Neural cell (in vitro differentiated cells): ENCODE measurements at regions not wholly inside any gene's neighbourhood (a gene's known extent, or its start where the extent isn't known, plus 50 kb on each side); places are given as distances from the start of the nearest gene placed in this dataset.
A peak's percentile ranks its signal among the peaks of the same experiment; 100 is the strongest.

ENCODE experiments used
- H2AFZ ChIP-seq: fragments of 200-600, 300-800 bp; sonication (generic), shearing (Covaris generic); 2 replicates; pipeline ENCODE4 v1.6.0; 2014; ENCODE audit warnings: low read depth, mild to moderate bottlenecking, antibody characterized with exemption, low read length, moderate library complexity
- H3F3A ChIP-seq: fragments of 200-600 bp; shearing (Covaris generic); 2 replicates; pipeline ENCODE4 v1.6.1; 2016; ENCODE audit warnings: mild to moderate bottlenecking, moderate library complexity, mixed read lengths, antibody characterized with exemption, low read length; ENCODE audit not compliant: insufficient read depth, poor library complexity, severe bottlenecking
- H3K27ac ChIP-seq: fragments of 200-600, 300-800 bp; sonication (generic), shearing (Covaris generic); 2 replicates; pipeline ENCODE4 v1.5.1; 2014; ENCODE audit warnings: mild to moderate bottlenecking, low read length, moderate library complexity
- H3K27me3 ChIP-seq: fragments of 300-800, 200-600 bp; sonication (generic), shearing (Covaris generic); 2 replicates; pipeline ENCODE4 v1.6.0; 2014; ENCODE audit warnings: mild to moderate bottlenecking, low read depth, low read length, moderate library complexity; ENCODE audit not compliant: insufficient read depth
- H3K36me3 ChIP-seq: fragments of 300-800, 200-600 bp; sonication (generic), shearing (Covaris generic); 2 replicates; pipeline ENCODE4 v1.5.1; 2014; ENCODE audit warnings: mild to moderate bottlenecking, antibody characterized with exemption, low read length, moderate library complexity; ENCODE audit not compliant: insufficient read depth
- H3K4me2 ChIP-seq: fragments of 300-800, 200-600 bp; sonication (generic), shearing (Covaris generic); 2 replicates; pipeline ENCODE4 v1.6.0; 2014; ENCODE audit warnings: mild to moderate bottlenecking, low read length
- H3K4me3 ChIP-seq: fragments of 300-800, 200-600 bp; sonication (generic), shearing (Covaris generic); 2 replicates; pipeline ENCODE4 v1.5.1; 2014; ENCODE audit warnings: mild to moderate bottlenecking, low read length, moderate library complexity
- H3K79me2 ChIP-seq: fragments of 200-600 bp; shearing (Covaris generic); replicated peaks from 2 replicates; pipeline ENCODE4 v1.6.0; 2014; ENCODE audit warnings: mild to moderate bottlenecking, low read length, moderate library complexity; ENCODE audit not compliant: insufficient read depth
- H3K9ac ChIP-seq: fragments of 300-800, 200-600 bp; sonication (generic), shearing (Covaris generic); 2 replicates; pipeline ENCODE4 v1.6.1; 2016; ENCODE audit warnings: mild to moderate bottlenecking, low read length, mixed read lengths
- H3K9me2 ChIP-seq: fragments of 200-600 bp; shearing (Covaris generic); 2 replicates; pipeline ENCODE4 v1.6.1; 2016; ENCODE audit warnings: mild to moderate bottlenecking, low read length, mixed read lengths; ENCODE audit not compliant: insufficient read depth
- H3K9me3 ChIP-seq: fragments of 200-600, 300-800 bp; sonication (generic), shearing (Covaris generic); 2 replicates; pipeline ENCODE4 v1.6.1; 2016; ENCODE audit warnings: mild to moderate bottlenecking, mixed run types, low read length, moderate library complexity, mixed read lengths
- H4K20me1 ChIP-seq: fragments of 200-600 bp; shearing (Covaris generic); 2 replicates; pipeline ENCODE4 v1.6.1; 2016; ENCODE audit warnings: mild to moderate bottlenecking, mixed run types; ENCODE audit not compliant: insufficient read depth
- CTCF ChIP-seq: fragments of 450-650 bp; IDR thresholded peaks from 2 replicates; pipeline ENCODE4 v1.5.1; 2014; ENCODE audit warnings: antibody characterized with exemption, mild to moderate bottlenecking, moderate library complexity; ENCODE audit not compliant: poor library complexity, severe bottlenecking
- EP300 ChIP-seq: fragments of 450-650 bp; conservative IDR thresholded peaks from 2 replicates; pipeline ENCODE4 v1.6.1; 2014; ENCODE audit warnings: antibody characterized with exemption, mild to moderate bottlenecking, moderate library complexity; ENCODE audit not compliant: poor library complexity, severe bottlenecking
- EZH2 ChIP-seq: fragments of 200-600, 300-800 bp; shearing (Covaris generic), sonication (generic); IDR thresholded peaks from 2 replicates; pipeline ENCODE4 v1.6.1; 2014; ENCODE audit warnings: antibody characterized with exemption, low read length, borderline replicate concordance, mild to moderate bottlenecking; ENCODE audit not compliant: insufficient read depth, poor library complexity, severe bottlenecking
- MXI1 ChIP-seq: fragments of 450-650 bp; conservative IDR thresholded peaks from 2 replicates; pipeline ENCODE4 v1.6.1; 2014; ENCODE audit warnings: antibody characterized with exemption, mild to moderate bottlenecking; ENCODE audit not compliant: poor library complexity, severe bottlenecking
- POLR2AphosphoS5 ChIP-seq: IDR thresholded peaks from 2 replicates; pipeline ENCODE4 v1.6.1; 2012
- RAD21 ChIP-seq: fragments of 450-650 bp; conservative IDR thresholded peaks from 2 replicates; pipeline ENCODE4 v1.6.1; 2014; ENCODE audit warnings: antibody characterized with exemption, mild to moderate bottlenecking, moderate library complexity
- REST ChIP-seq: IDR thresholded peaks from 2 replicates; pipeline ENCODE4 v1.6.1; 2012; ENCODE audit warnings: borderline replicate concordance
- SMC3 ChIP-seq: fragments of 450-650 bp; conservative IDR thresholded peaks from 2 replicates; pipeline ENCODE4 v1.6.1; 2014; ENCODE audit warnings: antibody characterized with exemption, mild to moderate bottlenecking, moderate library complexity; ENCODE audit not compliant: poor library complexity
- TAF1 ChIP-seq: IDR thresholded peaks from 2 replicates; pipeline ENCODE4 v1.6.1; 2012; ENCODE audit warnings: low read depth

- Histone ChIP-seq H3F3A (peaks cover 4% of the 10 kb centered on the region), H4K20me1 (no peaks in the 10 kb centered on the region), H2AFZ (no peak overlapping the region), H3K4me2 (no peak overlapping the region), H3K27ac (no peak overlapping the region), H3K27me3 (no peaks in the 10 kb centered on the region), H3K36me3 (no peaks in the 10 kb centered on the region), H3K4me3 (peak overlapping the region; percentile 31), H3K9me3 (no peaks in the 10 kb centered on the region), H3K9ac (no peak overlapping the region), H3K79me2 (no peaks in the 10 kb centered on the region), H3K9me2 (no peaks in the 10 kb centered on the region)
- peak; percentile 9 for TF ChIP-seq POLR2AphosphoS5
- TF ChIP-seq RAD21: peak; percentile 41
- peak; percentile 25 for TF ChIP-seq EP300
- no peak for TF ChIP-seq EZH2
- no peak for TF ChIP-seq MXI1
- TF ChIP-seq REST: peak; percentile 27
- TF ChIP-seq SMC3: peak; percentile 34
Observed at GRCh38 chr6:113732384-113732966, 124.7 kb upstream of the MARCKS start.

GRCh38 chr6:113733381-113733780, 123.8 kb upstream of the MARCKS start:
- Histone ChIP-seq H3K9me2 (no peaks in the 10 kb centered on the region), H3K4me2 (no peak overlapping the region), H3K36me3 (no peaks in the 10 kb centered on the region), H3K79me2 (no peaks in the 10 kb centered on the region), H3K27me3 (no peaks in the 10 kb centered on the region), H3K4me3 (no peak overlapping the region), H3K27ac (no peak overlapping the region), H3K9ac (no peak overlapping the region), H4K20me1 (no peaks in the 10 kb centered on the region), H3K9me3 (no peaks in the 10 kb centered on the region), H2AFZ (no peak overlapping the region), H3F3A (peaks cover 4% of the 10 kb centered on the region)
- TF ChIP-seq POLR2AphosphoS5: no peak

GRCh38 chr6:113734982-113735381, 122.2 kb upstream of the MARCKS start:
- Histone ChIP-seq H3K9me2 (no peaks in the 10 kb centered on the region), H3K27ac (no peak overlapping the region), H3F3A (peaks cover 4% of the 10 kb centered on the region), H3K27me3 (no peaks in the 10 kb centered on the region), H3K9ac (no peak overlapping the region), H2AFZ (peak overlapping the region; percentile 2), H3K4me3 (no peak overlapping the region), H3K36me3 (no peaks in the 10 kb centered on the region), H3K4me2 (no peak overlapping the region), H4K20me1 (no peaks in the 10 kb centered on the region), H3K9me3 (no peaks in the 10 kb centered on the region), H3K79me2 (no peaks in the 10 kb centered on the region)
- TF ChIP-seq SMC3: no peak
- TF ChIP-seq RAD21: no peak
- no peak for TF ChIP-seq MXI1
- no peak for TF ChIP-seq REST
- no peak for TF ChIP-seq POLR2AphosphoS5
- TF ChIP-seq CTCF: no peak
- TF ChIP-seq EZH2: no peak
- TF ChIP-seq TAF1: no peak
- no peak for TF ChIP-seq EP300
